HCT116 (cell line): ENCODE measurements at regions not wholly inside any gene's neighbourhood (a gene's known extent, or its start where the extent isn't known, plus 50 kb on each side); places are given as distances from the start of the nearest gene placed in this dataset.

Experiments used
- ATAC-seq: fragments of 200-7000 bp; cut with Tn5 transposase; 2 replicates; pipeline ENCODE4 v1.9.1; 2020; ENCODE audit warnings: mild to moderate bottlenecking, moderate library complexity
- BruUV-seq: library from RNA; stranded (reverse); fragments of 400-500 nt; replicated peaks from 2 replicates; lab custom pipeline; 2021; lab: Mats Ljungman, UMichigan
- CTCF ChIA-PET: fragments of 300-600 bp; sonication (Branson Sonifier 250); formaldehyde crosslinking; loops from one replicate; lab custom pipeline; 2021; ENCODE audit warnings: antibody characterized with exemption; lab: Charles Lee
- POLR2A ChIA-PET: fragments of 300-600, 350-600 bp; sonication (Branson Sonifier 250); formaldehyde crosslinking; loops from one replicate; lab custom pipeline; 2021; ENCODE audit warnings: antibody characterized with exemption; lab: Charles Lee
- RAD21 ChIA-PET, 2 experiments: fragments of 300-600 bp; sonication (Branson Sonifier 250); formaldehyde crosslinking; loops; one replicate each; lab custom pipeline; 2023; ENCODE audit warnings: low total read pairs in 2 of 2; ENCODE audit not compliant: uncharacterized antibody in 2 of 2, unreplicated experiment in 2 of 2, low non-redundant PET in 1 of 2; lab: Charles Lee
- DNase-seq: peaks from one replicate; pipeline ENCODE4 v3.0.0-alpha.2; 2010; ENCODE audit warnings: low read depth, low spot score
- H2AFZ ChIP-seq: fragments of 200-600 bp; shearing (Covaris generic), sonication (generic); 2 replicates; pipeline ENCODE4 v1.6.1; 2017; ENCODE audit warnings: low read depth, mixed run types, mixed read lengths, antibody characterized with exemption, low read length; ENCODE audit not compliant: poor library complexity, severe bottlenecking
- H3K27ac ChIP-seq: 2 replicates; pipeline ENCODE4 v1.5.1; 2012; ENCODE audit warnings: low read depth, low read length
- H3K27me3 ChIP-seq: fragments of 200-600 bp; sonication (generic); 2 replicates; pipeline ENCODE4 v1.6.1; 2016; ENCODE audit warnings: mixed run types, low read length, mixed read lengths; ENCODE audit not compliant: insufficient read depth
- H3K36me3 ChIP-seq, 2 experiments: fragments of 200-500 bp in 1 of 2; fragments of 200-600 bp in 1 of 2; sonication (Bioruptor generic) in 1 of 2; sonication (generic) in 1 of 2; 2 replicates each; pipeline versions ENCODE4 v1.5.1 to v1.6.1; 2014 to 2016; ENCODE audit warnings: low read length in 2 of 2, inconsistent platforms in 1 of 2, mixed read lengths in 1 of 2, mixed run types in 1 of 2; ENCODE audit not compliant: insufficient read depth in 2 of 2, control insufficient read depth in 1 of 2
- H3K4me1 ChIP-seq, 2 experiments: fragments of 200-600 bp in 1 of 2; sonication (generic) in 1 of 2; 2 replicates each; pipeline versions ENCODE4 v1.5.1 to v1.6.1; 2012 to 2017; ENCODE audit warnings: low read length in 2 of 2, inconsistent platforms in 1 of 2, mild to moderate bottlenecking in 1 of 2, mixed read lengths in 1 of 2, mixed run types in 1 of 2, moderate library complexity in 1 of 2; ENCODE audit not compliant: insufficient read depth in 2 of 2, control insufficient read depth in 1 of 2
- H3K4me2 ChIP-seq: fragments of 200-600 bp; sonication (generic); 2 replicates; pipeline ENCODE4 v1.6.1; 2017; ENCODE audit warnings: mixed run types, low read length, mixed read lengths
- H3K4me3 ChIP-seq, 2 experiments: fragments of 200-600 bp in 1 of 2; sonication (generic) in 1 of 2; replicated peaks in 1 of 2; 2 replicates each; pipeline ENCODE4 v1.5.1; 2011 to 2016; ENCODE audit warnings: low read length in 2 of 2, control low read depth in 1 of 2, low read depth in 1 of 2, mild to moderate bottlenecking in 1 of 2, mixed read lengths in 1 of 2, mixed run types in 1 of 2
- H3K79me2 ChIP-seq: fragments of 200-600 bp; sonication (generic); 2 replicates; pipeline ENCODE4 v1.6.1; 2017; ENCODE audit warnings: mild to moderate bottlenecking, mixed run types, low read length, moderate library complexity, mixed read lengths; ENCODE audit not compliant: insufficient read depth
- H3K9ac ChIP-seq: fragments of 200-600 bp; sonication (generic); 2 replicates; pipeline ENCODE4 v1.6.1; 2016; ENCODE audit warnings: low read length, mixed read lengths
- H3K9me2 ChIP-seq: fragments of 200-600 bp; sonication (generic), shearing (Covaris generic); 2 replicates; pipeline ENCODE4 v1.6.1; 2017; ENCODE audit warnings: mixed run types, mild to moderate bottlenecking, moderate library complexity; ENCODE audit not compliant: insufficient read depth
- H3K9me3 ChIP-seq, 2 experiments: fragments of 200-500 bp in 1 of 2; fragments of 200-600 bp in 1 of 2; sonication (Bioruptor generic) in 1 of 2; sonication (generic) in 1 of 2; 2 replicates each; pipeline ENCODE4 v1.6.1; 2014 to 2017; ENCODE audit warnings: low read length in 2 of 2, mixed read lengths in 2 of 2, inconsistent platforms in 1 of 2, low read depth in 1 of 2, mild to moderate bottlenecking in 1 of 2, mixed run types in 1 of 2, moderate library complexity in 1 of 2; ENCODE audit not compliant: control insufficient read depth in 1 of 2, insufficient read depth in 1 of 2
- H4K20me1 ChIP-seq: fragments of 200-600 bp; sonication (generic), shearing (Covaris generic); 2 replicates; pipeline ENCODE4 v1.6.1; 2017; ENCODE audit warnings: mixed run types, mild to moderate bottlenecking, moderate library complexity; ENCODE audit not compliant: insufficient read depth
- EZH2 ChIP-seq: fragments of 200-600 bp; sonication (generic); IDR thresholded peaks from 2 replicates; pipeline ENCODE4 v1.6.1; 2017; ENCODE audit warnings: antibody characterized with exemption, mixed run types
- EZH2phosphoT487 ChIP-seq: fragments of 200-600 bp; IDR thresholded peaks from 2 replicates; pipeline ENCODE4 v1.6.1; 2018; ENCODE audit warnings: antibody characterized with exemption, borderline replicate concordance
- FOSL1 ChIP-seq: IDR thresholded peaks from 2 replicates; pipeline ENCODE4 v1.6.1; 2012; ENCODE audit warnings: low read depth
- POLR2AphosphoS5 ChIP-seq: IDR thresholded peaks from 2 replicates; pipeline ENCODE4 v1.6.1; 2011; ENCODE audit warnings: mild to moderate bottlenecking, low read depth, low read length, moderate library complexity
- TCF7L2 ChIP-seq: IDR thresholded peaks from 2 replicates; pipeline ENCODE4 v1.7.0; 2011; ENCODE audit warnings: borderline replicate concordance, inconsistent platforms; ENCODE audit not compliant: insufficient read depth, insufficient read length; ENCODE audit errors: extremely low read depth
- YY1 ChIP-seq: IDR thresholded peaks from 2 replicates; pipeline ENCODE4 v1.6.1; 2011; ENCODE audit warnings: low read length, low read depth, moderate library complexity, mild to moderate bottlenecking; ENCODE audit not compliant: insufficient replicate concordance; ENCODE audit errors: extremely low read depth
- ZFX ChIP-seq: fragments of 450-650 bp; IDR thresholded peaks from 2 replicates; pipeline ENCODE4 v1.6.1; 2017
- ZNF274 ChIP-seq: fragments of 200-500 bp; sonication (Bioruptor generic); IDR thresholded peaks from 2 replicates; pipeline ENCODE4 v1.6.1; 2014; ENCODE audit warnings: mild to moderate bottlenecking, low read depth, low read length, inconsistent platforms
- intact Hi-C: fragments of 100-400 bp; cut with micrococcal nuclease; formaldehyde crosslinking; loops from 2 replicates; pipeline ENCODE4 v1.10.0; 2022
- TF ChIP-seq, protein P1 (sequence below), 3 experiments: fragments of 200-600 bp in 1 of 3; sonication (generic) in 1 of 3; IDR thresholded peaks in 2 of 3; conservative IDR thresholded peaks in 1 of 3; 2 replicates each; pipeline ENCODE4 v1.5.1; 2012 to 2017; ENCODE audit warnings: low read depth in 2 of 3, low read length in 2 of 3, antibody characterized with exemption in 1 of 3, borderline replicate concordance in 1 of 3, control low read depth in 1 of 3, mild to moderate bottlenecking in 1 of 3, mixed read lengths in 1 of 3, mixed run types in 1 of 3, moderate library complexity in 1 of 3; ENCODE audit not compliant: insufficient read depth in 1 of 3
- TF ChIP-seq, protein P2 (sequence below): IDR thresholded peaks from 2 replicates; pipeline ENCODE4 v1.6.1; 2012; ENCODE audit warnings: low read depth

DNA sequence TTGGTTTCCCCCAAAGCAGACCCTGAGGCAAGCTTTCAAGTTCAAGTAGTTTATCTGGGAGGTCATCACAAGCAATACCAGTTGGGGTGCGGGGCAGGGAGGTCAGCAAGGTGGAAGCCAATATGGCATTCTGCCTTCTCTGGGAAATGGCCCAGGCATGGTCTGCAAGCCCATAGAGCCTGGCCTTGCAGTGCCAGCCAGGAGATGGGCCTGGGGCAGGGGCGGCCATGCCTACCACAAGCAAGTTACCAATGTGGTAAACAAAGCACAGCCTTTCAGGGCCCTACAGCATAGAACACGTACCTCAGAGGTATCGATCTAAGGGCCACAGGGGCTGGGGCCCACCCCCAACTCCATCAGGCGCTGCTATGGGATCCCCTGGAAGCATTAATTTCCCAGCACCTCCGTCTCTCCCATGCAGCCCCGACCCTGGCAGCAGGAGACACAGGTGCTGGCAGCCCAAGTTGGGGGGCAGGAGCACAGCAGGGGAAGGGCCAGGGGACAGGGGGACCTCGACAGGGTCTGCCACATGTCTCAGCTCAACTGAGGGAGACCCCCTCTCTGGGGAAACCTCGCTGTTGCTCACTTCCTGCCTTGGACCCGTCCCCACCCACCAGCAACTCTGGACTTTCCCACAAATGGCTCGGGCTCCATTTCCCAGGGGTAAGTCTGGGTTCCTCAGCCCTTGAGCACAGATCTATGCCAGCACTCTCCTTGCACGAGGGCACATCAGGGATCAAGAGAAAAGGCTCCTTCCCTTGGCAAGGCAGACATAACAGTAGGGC is 369.0 kb downstream of the PREX1 start:
- RAD21 ChIA-PET, result no interaction called here
- intact Hi-C loops, result no loop called here
- Histone ChIP-seq H3K9me3 (no peaks in the 10 kb centered on the region), H4K20me1 (no peaks in the 10 kb centered on the region), H3K9me2 (no peaks in the 10 kb centered on the region), H3K4me1 (no peaks in the 10 kb centered on the region), H3K4me2 (no peak overlapping the region), H3K79me2 (no peaks in the 10 kb centered on the region), H3K36me3 (no peaks in the 10 kb centered on the region), H3K27ac (no peak overlapping the region), H2AFZ (no peak overlapping the region), H3K9ac (no peak overlapping the region), H3K27me3 (peaks cover 20% of the 10 kb centered on the region; the same call in 1 of the 2 replicates), H3K4me3 (no peak overlapping the region)
- POLR2A ChIA-PET, result no interaction called here
- DNase-seq (no peak), ATAC-seq (no peak)
- no peak for TF ChIP-seq EZH2phosphoT487
- no TSS peak for BruUV-seq
- CTCF ChIA-PET, result no interaction called here

DNA sequence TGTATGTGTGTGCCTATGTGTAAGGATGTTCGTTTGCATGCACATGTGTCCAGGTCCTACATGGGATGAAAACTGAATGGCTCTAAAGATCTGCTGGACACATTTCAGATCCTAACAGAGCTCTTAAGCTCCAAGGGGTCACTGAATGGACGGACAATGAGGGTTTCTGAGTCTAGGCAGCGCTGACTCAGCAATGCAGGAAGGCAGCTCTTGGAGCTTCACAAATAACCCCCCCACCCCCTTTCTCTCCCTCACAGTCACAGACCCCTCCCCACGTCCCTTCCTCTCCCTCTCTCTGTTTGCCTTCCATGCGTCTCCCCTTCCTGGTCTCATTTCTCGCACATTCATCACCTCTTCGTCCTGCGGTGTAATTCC is 369.8 kb downstream of the PREX1 start:
- ATAC-seq, result no peak
- ChIA-PET RAD21 (no interaction called here), POLR2A (no interaction called here), CTCF (no interaction called here)
- H3K9me3 ChIP-seq, result no peaks in the 10 kb centered on the region
- no peaks in the 10 kb centered on the region for H3K79me2 ChIP-seq
- intact Hi-C loops, result no loop called here
- no TSS peak for BruUV-seq
- no peak overlapping the region for H3K4me3 ChIP-seq
- H3K27me3 ChIP-seq, result peaks cover 18% of the 10 kb centered on the region; the same call in 1 of the 2 replicates
- H3K4me2 ChIP-seq, result no peak overlapping the region
- DNase-seq, result no peak
- H3K4me1 ChIP-seq, result no peaks in the 10 kb centered on the region
- no peaks in the 10 kb centered on the region for H3K9me2 ChIP-seq
- no peak overlapping the region for H3K9ac ChIP-seq
- H3K36me3 ChIP-seq, result no peaks in the 10 kb centered on the region
- H4K20me1 ChIP-seq, result no peaks in the 10 kb centered on the region
- no peak overlapping the region for H2AFZ ChIP-seq
- H3K27ac ChIP-seq, result no peak overlapping the region
- TF ChIP-seq, protein P1, sequence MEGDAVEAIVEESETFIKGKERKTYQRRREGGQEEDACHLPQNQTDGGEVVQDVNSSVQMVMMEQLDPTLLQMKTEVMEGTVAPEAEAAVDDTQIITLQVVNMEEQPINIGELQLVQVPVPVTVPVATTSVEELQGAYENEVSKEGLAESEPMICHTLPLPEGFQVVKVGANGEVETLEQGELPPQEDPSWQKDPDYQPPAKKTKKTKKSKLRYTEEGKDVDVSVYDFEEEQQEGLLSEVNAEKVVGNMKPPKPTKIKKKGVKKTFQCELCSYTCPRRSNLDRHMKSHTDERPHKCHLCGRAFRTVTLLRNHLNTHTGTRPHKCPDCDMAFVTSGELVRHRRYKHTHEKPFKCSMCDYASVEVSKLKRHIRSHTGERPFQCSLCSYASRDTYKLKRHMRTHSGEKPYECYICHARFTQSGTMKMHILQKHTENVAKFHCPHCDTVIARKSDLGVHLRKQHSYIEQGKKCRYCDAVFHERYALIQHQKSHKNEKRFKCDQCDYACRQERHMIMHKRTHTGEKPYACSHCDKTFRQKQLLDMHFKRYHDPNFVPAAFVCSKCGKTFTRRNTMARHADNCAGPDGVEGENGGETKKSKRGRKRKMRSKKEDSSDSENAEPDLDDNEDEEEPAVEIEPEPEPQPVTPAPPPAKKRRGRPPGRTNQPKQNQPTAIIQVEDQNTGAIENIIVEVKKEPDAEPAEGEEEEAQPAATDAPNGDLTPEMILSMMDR (IDR thresholded peaks at IDR 0.05 in 2 of 3, conservative IDR thresholded peaks at IDR 0.05 in 1 of 3; ENCODE audit: borderline replicate concordance in 1 of 3, insufficient read depth in 1 of 3, low read depth in 2 of 3, low read length in 2 of 3), result no peak
- no peak for TF ChIP-seq EZH2
- TF ChIP-seq ZFX, result no peak
- TF ChIP-seq ZNF274, result no peak
- no peak for TF ChIP-seq EZH2phosphoT487
- no peak for TF ChIP-seq FOSL1
- no peak for TF ChIP-seq TCF7L2
- TF ChIP-seq YY1, result no peak
- TF ChIP-seq, protein P2, sequence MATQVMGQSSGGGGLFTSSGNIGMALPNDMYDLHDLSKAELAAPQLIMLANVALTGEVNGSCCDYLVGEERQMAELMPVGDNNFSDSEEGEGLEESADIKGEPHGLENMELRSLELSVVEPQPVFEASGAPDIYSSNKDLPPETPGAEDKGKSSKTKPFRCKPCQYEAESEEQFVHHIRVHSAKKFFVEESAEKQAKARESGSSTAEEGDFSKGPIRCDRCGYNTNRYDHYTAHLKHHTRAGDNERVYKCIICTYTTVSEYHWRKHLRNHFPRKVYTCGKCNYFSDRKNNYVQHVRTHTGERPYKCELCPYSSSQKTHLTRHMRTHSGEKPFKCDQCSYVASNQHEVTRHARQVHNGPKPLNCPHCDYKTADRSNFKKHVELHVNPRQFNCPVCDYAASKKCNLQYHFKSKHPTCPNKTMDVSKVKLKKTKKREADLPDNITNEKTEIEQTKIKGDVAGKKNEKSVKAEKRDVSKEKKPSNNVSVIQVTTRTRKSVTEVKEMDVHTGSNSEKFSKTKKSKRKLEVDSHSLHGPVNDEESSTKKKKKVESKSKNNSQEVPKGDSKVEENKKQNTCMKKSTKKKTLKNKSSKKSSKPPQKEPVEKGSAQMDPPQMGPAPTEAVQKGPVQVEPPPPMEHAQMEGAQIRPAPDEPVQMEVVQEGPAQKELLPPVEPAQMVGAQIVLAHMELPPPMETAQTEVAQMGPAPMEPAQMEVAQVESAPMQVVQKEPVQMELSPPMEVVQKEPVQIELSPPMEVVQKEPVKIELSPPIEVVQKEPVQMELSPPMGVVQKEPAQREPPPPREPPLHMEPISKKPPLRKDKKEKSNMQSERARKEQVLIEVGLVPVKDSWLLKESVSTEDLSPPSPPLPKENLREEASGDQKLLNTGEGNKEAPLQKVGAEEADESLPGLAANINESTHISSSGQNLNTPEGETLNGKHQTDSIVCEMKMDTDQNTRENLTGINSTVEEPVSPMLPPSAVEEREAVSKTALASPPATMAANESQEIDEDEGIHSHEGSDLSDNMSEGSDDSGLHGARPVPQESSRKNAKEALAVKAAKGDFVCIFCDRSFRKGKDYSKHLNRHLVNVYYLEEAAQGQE, result no peak
- no peak for TF ChIP-seq POLR2AphosphoS5
